Neutrophil (primary cell): ENCODE measurements at regions not wholly inside any gene's neighbourhood (a gene's known extent, or its start where the extent isn't known, plus 50 kb on each side); places are given as distances from the start of the nearest gene placed in this dataset.

ENCODE experiments used
- H3K27ac ChIP-seq: fragments of 200-600 bp; sonication (generic); 2 replicates; pipeline ENCODE4 v1.5.1; 2016; ENCODE audit warnings: mild to moderate bottlenecking, moderate library complexity
- H3K27me3 ChIP-seq: fragments of 200-600 bp; sonication (generic); 2 replicates; pipeline ENCODE4 v1.6.0; 2016; ENCODE audit warnings: mild to moderate bottlenecking
- H3K36me3 ChIP-seq: fragments of 200-600 bp; sonication (generic); 2 replicates; pipeline ENCODE4 v1.5.1; 2017
- H3K4me1 ChIP-seq, 2 experiments: fragments of 200-600 bp in 1 of 2; sonication (generic) in 1 of 2; 1 replicate in 1 of 2; 2 replicates in 1 of 2; pipeline versions ENCODE4 v1.5.1 to v1.6.1; 2013 to 2016; ENCODE audit warnings: low read depth in 1 of 2, low read length in 1 of 2, mild to moderate bottlenecking in 1 of 2, moderate library complexity in 1 of 2; ENCODE audit not compliant: control insufficient read depth in 1 of 2, insufficient read depth in 1 of 2
- H3K4me3 ChIP-seq, 2 experiments: fragments of 200-600 bp in 1 of 2; sonication (generic) in 1 of 2; 1 replicate in 1 of 2; 2 replicates in 1 of 2; pipeline ENCODE4 v1.5.1; 2013 to 2016; ENCODE audit warnings: low read depth in 1 of 2, low read length in 1 of 2, mild to moderate bottlenecking in 1 of 2, moderate library complexity in 1 of 2
- H3K9me3 ChIP-seq: fragments of 200-600 bp; sonication (generic); 2 replicates; pipeline ENCODE4 v1.5.1; 2016
- TF ChIP-seq, protein P1 (sequence below): fragments of 200-600 bp; sonication (generic); IDR thresholded peaks from 2 replicates; pipeline ENCODE4 v1.5.1; 2016; ENCODE audit warnings: antibody characterized with exemption

DNA sequence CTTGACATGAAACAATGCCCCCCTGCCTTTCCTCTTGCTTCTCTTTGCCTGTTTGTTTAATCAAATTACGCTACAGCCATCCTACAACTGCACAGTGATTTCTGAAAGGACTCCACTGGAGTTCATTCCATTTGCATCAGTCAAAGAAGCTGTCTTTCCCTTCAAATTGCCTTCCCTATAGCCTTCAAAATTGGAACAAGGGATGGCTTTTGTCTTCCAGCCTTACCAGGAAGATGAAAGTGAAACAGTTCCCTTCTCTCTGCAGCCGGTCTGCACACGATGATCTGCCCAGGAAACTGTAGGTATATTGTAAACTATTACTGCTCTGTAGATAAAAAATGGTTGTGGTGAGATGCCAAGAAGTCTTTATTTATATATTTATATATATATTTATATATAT lies 65.6 kb upstream of the ETS2 start:
- no peak overlapping the region for H3K4me3 ChIP-seq
- peaks cover 3 to 8% of the 10 kb centered on the region in 2 experiments for H3K4me1 ChIP-seq
- no peaks in the 10 kb centered on the region for H3K27me3 ChIP-seq
- no peaks in the 10 kb centered on the region for H3K36me3 ChIP-seq
- TF ChIP-seq, protein P1, sequence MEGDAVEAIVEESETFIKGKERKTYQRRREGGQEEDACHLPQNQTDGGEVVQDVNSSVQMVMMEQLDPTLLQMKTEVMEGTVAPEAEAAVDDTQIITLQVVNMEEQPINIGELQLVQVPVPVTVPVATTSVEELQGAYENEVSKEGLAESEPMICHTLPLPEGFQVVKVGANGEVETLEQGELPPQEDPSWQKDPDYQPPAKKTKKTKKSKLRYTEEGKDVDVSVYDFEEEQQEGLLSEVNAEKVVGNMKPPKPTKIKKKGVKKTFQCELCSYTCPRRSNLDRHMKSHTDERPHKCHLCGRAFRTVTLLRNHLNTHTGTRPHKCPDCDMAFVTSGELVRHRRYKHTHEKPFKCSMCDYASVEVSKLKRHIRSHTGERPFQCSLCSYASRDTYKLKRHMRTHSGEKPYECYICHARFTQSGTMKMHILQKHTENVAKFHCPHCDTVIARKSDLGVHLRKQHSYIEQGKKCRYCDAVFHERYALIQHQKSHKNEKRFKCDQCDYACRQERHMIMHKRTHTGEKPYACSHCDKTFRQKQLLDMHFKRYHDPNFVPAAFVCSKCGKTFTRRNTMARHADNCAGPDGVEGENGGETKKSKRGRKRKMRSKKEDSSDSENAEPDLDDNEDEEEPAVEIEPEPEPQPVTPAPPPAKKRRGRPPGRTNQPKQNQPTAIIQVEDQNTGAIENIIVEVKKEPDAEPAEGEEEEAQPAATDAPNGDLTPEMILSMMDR: no peak
- H3K27ac ChIP-seq: no peak overlapping the region
- no peaks in the 10 kb centered on the region for H3K9me3 ChIP-seq

DNA sequence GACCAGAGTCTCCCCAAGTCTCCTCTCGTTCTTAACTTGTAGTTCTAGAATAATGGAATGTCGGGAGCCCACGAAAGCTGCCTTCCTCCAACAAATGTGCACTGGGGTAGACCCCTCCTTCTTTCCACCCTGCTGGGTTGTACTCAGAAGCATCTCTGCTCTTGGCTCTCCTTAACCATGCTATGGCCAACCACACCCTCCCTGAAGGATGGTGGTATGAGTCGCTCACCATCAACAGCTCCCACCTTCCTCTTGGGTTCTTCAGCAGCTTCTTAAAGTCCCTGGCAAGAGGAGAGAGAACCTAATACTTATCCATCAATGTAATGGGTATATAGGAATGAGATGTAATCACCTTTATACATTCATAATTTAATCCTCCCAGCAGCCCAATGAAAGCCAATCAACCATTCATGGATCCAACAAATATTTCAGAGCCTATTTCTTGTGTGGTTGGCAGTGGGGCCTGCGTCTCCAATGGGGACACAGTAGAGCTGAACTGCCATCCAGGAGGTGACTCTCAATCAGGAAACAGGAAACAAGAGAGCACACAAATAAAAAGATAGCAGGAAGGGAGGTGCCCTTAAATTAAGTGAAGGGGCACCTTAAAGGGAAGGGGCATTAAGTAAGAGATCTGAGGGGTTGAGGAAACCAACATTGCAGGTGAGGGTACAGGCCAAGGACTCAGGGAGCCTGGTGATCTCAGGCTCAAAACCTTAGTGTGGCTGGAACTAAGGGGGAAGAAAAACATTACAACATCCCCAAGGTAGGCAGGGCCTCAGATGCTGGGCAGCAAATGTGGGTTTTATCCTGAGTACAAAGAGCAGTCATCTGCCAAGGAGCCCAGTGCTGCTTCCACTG lies 64.4 kb upstream of the ETS2 start:
- Histone ChIP-seq H3K27me3 (no peaks in the 10 kb centered on the region), H3K27ac (no peak overlapping the region), H3K4me1 (peaks cover 3 to 8% of the 10 kb centered on the region in 2 experiments), H3K4me3 (no peak overlapping the region), H3K36me3 (no peaks in the 10 kb centered on the region), H3K9me3 (no peaks in the 10 kb centered on the region)
- TF ChIP-seq, protein P1: no peak

DNA sequence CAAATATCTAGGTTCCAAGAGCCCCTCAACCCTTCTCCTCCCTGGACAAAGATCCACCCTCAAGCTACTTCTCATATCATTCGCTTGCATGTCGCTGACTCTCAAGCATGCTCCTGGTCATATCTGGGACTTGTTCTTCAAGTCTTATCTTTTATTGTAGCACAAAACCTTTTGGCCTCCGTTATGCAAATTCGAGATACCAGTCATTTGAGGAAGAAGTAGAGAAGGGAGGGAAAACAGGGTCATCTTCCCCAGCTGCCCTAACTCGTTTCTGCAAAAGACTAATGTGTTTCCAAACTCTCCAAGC lies 63.8 kb upstream of the ETS2 start:
- Histone ChIP-seq H3K4me1 (peaks cover 3 to 8% of the 10 kb centered on the region in 2 experiments), H3K9me3 (no peaks in the 10 kb centered on the region), H3K4me3 (no peak overlapping the region), H3K36me3 (no peaks in the 10 kb centered on the region), H3K27me3 (no peaks in the 10 kb centered on the region), H3K27ac (no peak overlapping the region)
- TF ChIP-seq, protein P1: no peak

DNA sequence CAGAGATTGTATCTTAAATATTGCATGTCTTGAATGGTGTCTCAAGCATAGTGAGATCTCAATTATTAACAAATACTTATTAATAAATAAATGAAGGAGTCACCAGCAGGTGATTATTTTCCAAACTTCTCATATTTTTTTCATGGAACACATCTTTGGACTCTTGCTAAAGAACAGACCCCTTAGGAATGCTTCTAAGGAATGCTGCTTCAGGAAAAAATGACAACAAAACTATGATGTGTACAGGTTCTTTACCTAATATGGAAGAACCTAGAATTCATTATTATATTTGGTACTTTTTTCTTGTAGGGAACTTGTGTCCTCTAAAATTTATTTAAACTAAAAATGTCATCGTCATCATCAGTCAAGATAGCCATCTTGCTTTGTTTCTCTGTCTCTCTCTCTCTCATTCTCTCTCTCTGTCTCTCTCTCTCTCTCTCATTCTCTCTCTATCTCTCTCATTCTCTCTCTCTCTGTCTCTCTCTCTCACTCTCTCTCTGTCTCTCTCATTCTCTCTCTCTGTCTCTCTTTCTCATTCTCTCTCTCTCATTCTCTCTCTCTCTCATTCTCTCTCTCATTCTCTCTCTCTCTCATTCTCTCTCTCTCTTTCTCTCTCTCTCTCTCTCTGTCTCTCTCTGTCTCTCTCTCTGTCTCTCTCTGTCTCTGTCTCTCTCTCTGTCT lies 63.0 kb upstream of the ETS2 start:
- no peaks in the 10 kb centered on the region for H3K36me3 ChIP-seq
- no peaks in the 10 kb centered on the region for H3K9me3 ChIP-seq
- H3K27me3 ChIP-seq: no peaks in the 10 kb centered on the region
- TF ChIP-seq, protein P1: no peak
- H3K4me3 ChIP-seq: no peak overlapping the region
- no peak overlapping the region for H3K27ac ChIP-seq
- peaks cover 3 to 8% of the 10 kb centered on the region in 2 experiments for H3K4me1 ChIP-seq

DNA sequence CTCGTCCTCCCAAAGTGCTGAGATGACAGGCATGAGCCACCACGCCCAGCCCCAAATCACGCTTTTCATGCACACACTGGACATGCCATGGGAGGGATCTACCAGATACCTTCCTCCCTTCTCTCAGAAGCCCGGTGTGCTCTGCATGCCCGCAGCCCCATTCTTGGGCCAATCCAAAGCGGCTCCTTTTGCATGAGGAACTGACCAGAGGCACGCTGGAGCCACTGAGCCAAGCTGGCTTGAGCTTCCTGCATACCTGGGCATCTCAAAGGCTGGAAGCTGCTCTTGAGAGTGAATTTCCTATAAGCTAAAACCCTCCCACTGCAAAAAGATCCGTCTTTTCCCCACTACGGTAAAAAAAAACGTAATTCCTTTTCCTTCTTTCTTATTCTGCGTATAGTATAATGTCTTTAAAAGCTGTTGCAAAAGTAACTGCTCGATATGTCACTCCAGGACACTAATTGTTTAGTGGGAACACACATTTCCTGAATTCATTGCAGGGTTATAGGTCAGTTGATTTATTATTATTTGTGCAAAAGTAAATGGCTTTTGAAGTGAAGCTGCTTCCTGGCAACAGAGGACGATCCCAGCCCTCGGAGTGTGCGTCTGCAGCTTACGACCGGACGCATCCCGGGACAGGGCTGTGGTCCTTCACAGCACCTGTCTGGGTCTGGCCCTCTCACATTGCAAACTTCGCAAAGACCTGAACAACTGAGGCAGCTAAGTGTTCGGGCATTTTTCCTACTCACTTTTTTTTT lies 61.8 kb upstream of the ETS2 start:
- Histone ChIP-seq H3K27me3 (no peaks in the 10 kb centered on the region), H3K4me3 (no peak overlapping the region), H3K4me1 (peaks cover 3 to 8% of the 10 kb centered on the region in 2 experiments), H3K36me3 (no peaks in the 10 kb centered on the region), H3K9me3 (no peaks in the 10 kb centered on the region), H3K27ac (no peak overlapping the region)
- TF ChIP-seq, protein P1: no peak
